ENCODE measurements at regions not wholly inside any gene's neighbourhood (a gene's known extent, or its start where the extent isn't known, plus 50 kb on each side); places are given as distances from the start of the nearest gene placed in this dataset.

DNA sequence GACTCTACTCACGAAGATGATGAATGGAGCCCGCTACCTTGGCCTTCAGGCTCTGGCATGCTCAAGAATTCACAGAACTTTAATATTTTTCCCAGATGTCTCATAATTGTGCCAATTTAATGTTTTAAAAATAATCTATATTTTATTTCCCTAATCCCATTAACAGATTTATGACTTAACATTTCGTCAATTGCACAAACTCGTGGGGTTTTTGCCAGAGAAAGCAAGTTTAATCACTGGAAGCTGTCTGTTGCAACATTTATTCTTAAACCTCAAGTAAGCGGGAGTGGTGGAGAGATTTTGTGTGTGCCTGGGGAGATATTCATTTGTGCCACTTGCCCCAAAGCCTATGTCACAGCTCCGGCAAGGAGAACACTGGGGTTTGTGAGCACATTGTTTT, 117.9 kb downstream of the TEX36 start:
- CTCF ChIA-PET: no interaction called here

DNA sequence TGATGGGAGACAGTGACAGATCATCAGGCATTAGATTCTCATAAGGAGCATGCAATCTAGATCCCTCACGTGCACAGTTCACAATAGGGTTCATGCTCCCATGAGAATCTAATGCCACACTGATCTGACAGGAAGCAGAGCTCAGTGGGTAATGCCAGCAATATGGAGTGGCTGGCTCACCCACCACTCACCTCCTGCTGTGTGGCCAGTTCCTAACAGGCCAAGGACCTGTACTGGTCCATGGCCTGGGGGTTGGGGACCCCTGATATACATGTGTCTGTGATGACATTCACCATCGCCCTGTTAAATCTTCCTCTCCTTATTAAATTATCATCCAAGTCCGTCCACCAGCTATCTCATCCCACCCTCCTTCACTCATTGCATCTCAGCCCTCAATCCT, 118.4 kb downstream of the TEX36 start:
- Mint-ChIP-seq H3K27me3 (ENCODE audit: low read depth) (peaks cover 2% of the 10 kb centered on the region), H3K4me1 (ENCODE audit: low read depth) (no peaks in the 10 kb centered on the region), H3K9me3 (ENCODE audit: insufficient read depth) (no peaks in the 10 kb centered on the region), H3K4me3 (no peak overlapping the region), H3K27ac (no peak overlapping the region), H3K36me3 (ENCODE audit: low read depth) (no peaks in the 10 kb centered on the region)
- DNase-seq (no peak), ATAC-seq (no peak)
- ChIA-PET CTCF (no interaction called here), POLR2A (no interaction called here)

More for the DNA sequence above, 117.9 kb downstream of the TEX36 start:
- Mint-ChIP-seq H3K27me3 (ENCODE audit: low read depth) (peaks cover 2% of the 10 kb centered on the region), H3K36me3 (ENCODE audit: low read depth) (no peaks in the 10 kb centered on the region), H3K9me3 (ENCODE audit: insufficient read depth) (no peaks in the 10 kb centered on the region), H3K27ac (no peak overlapping the region), H3K4me3 (no peak overlapping the region), H3K4me1 (ENCODE audit: low read depth) (no peaks in the 10 kb centered on the region)
- ATAC-seq (no peak), DNase-seq (no peak)
- POLR2A ChIA-PET: interaction anchor here (0.7 kb wide), 1 partner anchor 42 kb away, joined by 4 read pairs; no protein-coding TSS in a partner anchor

DNA sequence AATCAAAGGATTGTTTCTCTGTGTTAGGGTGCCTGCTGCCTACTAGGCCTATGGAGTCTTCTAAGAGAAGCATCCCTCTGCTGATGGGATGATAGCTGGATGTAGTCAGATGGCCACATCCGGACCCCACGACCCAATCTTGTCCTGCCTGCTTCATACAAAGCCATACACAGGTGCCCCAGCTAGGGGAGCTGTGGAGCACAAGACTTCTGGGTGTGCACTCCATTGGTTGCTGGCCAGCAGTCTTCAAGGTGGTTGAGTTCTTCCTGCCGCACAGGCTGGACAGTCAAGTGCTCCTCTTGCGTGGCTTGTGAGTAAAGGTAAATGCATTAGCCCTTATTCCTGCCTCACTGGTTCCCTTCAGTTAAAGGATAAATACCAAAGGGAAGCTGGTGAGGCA, 120.2 kb downstream of the TEX36 start:
- CTCF ChIA-PET: no interaction called here

DNA sequence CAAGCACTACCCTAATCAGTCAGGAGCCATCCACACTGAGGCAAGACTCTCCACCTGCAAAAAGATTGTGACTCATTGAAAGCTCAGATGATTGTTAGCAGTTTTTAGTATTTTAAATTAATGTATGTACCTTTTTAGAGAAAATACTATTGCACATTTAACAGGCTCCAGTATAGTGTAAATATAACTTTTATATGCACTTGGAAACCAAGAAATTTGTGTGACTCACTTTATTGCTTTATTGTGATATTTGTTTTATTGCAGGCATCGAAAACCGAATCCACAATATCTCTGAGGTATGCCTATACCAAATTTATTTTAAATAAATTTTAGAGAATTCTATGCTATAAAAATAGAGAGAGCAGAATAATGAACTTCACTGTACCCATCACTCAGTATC, 122.0 kb downstream of the TEX36 start:
- ATAC-seq (no peak), DNase-seq (no peak)
- Mint-ChIP-seq H3K27me3 (ENCODE audit: low read depth) (peaks cover 2% of the 10 kb centered on the region), H3K27ac (no peak overlapping the region), H3K4me1 (ENCODE audit: low read depth) (no peaks in the 10 kb centered on the region), H3K4me3 (no peak overlapping the region), H3K36me3 (ENCODE audit: low read depth) (no peaks in the 10 kb centered on the region), H3K9me3 (ENCODE audit: insufficient read depth) (no peaks in the 10 kb centered on the region)
- ChIA-PET CTCF (no interaction called here), POLR2A (no interaction called here)

More for the DNA sequence above, 120.2 kb downstream of the TEX36 start:
- POLR2A ChIA-PET: no interaction called here
- Mint-ChIP-seq H3K27ac (no peak overlapping the region), H3K9me3 (ENCODE audit: insufficient read depth) (no peaks in the 10 kb centered on the region), H3K36me3 (ENCODE audit: low read depth) (no peaks in the 10 kb centered on the region), H3K4me1 (ENCODE audit: low read depth) (no peaks in the 10 kb centered on the region), H3K27me3 (ENCODE audit: low read depth) (peaks cover 2% of the 10 kb centered on the region), H3K4me3 (no peak overlapping the region)
- ATAC-seq: no peak
- no peak for DNase-seq

DNA sequence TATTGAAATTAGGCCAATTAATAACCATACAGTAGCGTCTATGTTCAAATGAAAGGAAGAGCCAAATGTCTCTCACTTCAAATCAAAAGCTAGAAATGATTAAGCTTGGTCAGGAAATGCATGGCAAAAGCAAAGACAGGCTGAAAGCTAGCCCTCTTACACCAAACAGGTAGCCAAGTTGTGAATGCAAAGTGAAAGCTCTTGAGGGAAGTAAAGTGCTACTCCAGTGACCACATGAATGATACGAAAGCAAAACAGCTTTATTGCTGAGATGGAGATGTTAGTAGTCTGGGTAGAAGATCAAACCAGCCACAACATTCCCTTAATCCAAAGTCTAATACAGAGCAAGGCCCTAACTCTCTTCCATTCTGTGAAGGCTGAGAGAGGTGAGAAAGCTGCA, 123.8 kb downstream of the TEX36 start:
- POLR2A ChIA-PET: no interaction called here
- ATAC-seq (no peak), DNase-seq (no peak)
- H3K36me3 Mint-ChIP-seq (ENCODE audit: low read depth): no peaks in the 10 kb centered on the region
- H3K4me3 Mint-ChIP-seq: no peak overlapping the region
- no peaks in the 10 kb centered on the region for H3K4me1 Mint-ChIP-seq (ENCODE audit: low read depth)
- CTCF ChIA-PET: no interaction called here
- H3K27ac Mint-ChIP-seq: no peak overlapping the region
- peaks cover 2% of the 10 kb centered on the region for H3K27me3 Mint-ChIP-seq (ENCODE audit: low read depth)
- no peaks in the 10 kb centered on the region for H3K9me3 Mint-ChIP-seq (ENCODE audit: insufficient read depth)

DNA sequence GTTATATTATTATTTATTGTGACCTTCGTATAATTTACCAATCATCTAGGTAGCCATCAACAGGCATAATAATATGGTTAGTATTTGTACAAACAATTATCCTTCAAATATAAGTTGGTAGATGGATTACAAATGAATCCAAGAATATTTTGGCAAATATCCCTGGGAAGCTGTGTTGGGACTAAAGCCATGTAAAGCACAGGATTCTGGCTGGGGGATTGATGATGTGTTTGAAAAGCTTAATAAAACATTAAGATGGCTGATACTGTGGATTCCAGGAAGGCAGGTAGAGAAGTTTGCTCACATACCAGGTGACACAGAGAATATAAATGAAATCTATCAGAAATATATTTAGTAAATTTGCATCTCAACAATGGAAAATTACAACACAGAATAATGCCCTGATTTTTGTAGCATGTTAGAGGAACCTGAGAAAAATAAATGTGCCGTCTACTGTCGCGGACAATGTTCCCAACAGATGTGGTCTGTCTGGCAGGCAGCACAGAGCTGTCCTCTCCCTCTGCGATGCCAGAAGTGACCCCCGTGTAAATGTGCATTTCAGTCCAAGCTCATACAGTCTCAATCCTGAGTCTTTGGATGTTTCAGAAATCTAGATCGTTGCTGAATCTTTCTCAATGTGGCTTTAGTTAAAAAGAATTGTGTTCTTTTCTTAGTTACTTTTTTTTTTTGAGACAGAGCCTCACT, 125.0 kb downstream of the TEX36 start:
- ATAC-seq (no peak), DNase-seq (no peak)
- CTCF ChIA-PET: no interaction called here
- Mint-ChIP-seq H3K36me3 (ENCODE audit: low read depth) (no peaks in the 10 kb centered on the region), H3K27ac (no peak overlapping the region), H3K9me3 (ENCODE audit: insufficient read depth) (no peaks in the 10 kb centered on the region), H3K4me1 (ENCODE audit: low read depth) (no peaks in the 10 kb centered on the region), H3K4me3 (no peak overlapping the region), H3K27me3 (ENCODE audit: low read depth) (peaks cover 2% of the 10 kb centered on the region)
- POLR2A ChIA-PET: no interaction called here

DNA sequence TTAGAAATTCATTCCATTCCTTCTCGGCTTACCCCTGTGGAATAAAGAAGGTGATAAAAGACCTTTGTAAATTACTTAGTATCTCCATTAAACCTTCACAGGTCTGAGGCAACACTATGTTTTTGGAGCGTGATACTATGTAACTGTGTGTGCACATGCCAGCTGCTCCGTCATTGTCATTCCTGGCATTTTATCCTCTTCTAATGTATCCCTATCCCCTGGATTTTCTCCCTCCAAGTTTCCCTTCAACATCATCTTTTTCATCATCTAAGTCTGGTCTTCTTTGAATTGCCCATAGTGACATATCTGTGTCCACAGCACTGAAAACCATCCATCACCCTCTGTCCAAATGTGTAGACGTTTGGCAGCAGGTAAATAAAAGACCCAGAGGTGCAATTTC, 125.7 kb downstream of the TEX36 start:
- ChIA-PET POLR2A (no interaction called here), CTCF (no interaction called here)
- no peak for ATAC-seq
- no peak for DNase-seq
- Mint-ChIP-seq H3K27ac (no peak overlapping the region), H3K4me3 (no peak overlapping the region), H3K9me3 (ENCODE audit: insufficient read depth) (no peaks in the 10 kb centered on the region), H3K4me1 (ENCODE audit: low read depth) (no peaks in the 10 kb centered on the region), H3K27me3 (ENCODE audit: low read depth) (peaks cover 2% of the 10 kb centered on the region), H3K36me3 (ENCODE audit: low read depth) (no peaks in the 10 kb centered on the region)

DNA sequence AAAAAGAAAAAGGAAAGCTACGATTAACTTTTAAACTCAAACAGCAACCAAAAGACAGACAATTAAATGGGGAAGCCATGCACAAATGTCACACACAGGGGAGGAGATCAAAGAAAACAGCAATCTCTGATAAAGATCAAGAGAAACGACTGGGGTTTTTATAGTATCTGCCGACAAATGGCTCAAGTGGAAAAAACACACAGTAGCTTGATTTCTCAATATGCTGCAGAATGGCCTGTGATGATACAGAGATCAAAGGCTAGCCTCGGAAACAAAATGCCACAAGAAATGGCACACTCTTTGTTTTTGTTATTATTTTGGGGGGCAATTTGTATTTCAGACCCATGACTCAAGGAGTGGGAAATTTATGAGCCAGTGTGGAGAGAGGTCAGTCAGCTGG, 126.1 kb downstream of the TEX36 start:
- Mint-ChIP-seq H3K36me3 (ENCODE audit: low read depth) (no peaks in the 10 kb centered on the region), H3K4me1 (ENCODE audit: low read depth) (no peaks in the 10 kb centered on the region), H3K9me3 (ENCODE audit: insufficient read depth) (no peaks in the 10 kb centered on the region), H3K4me3 (no peak overlapping the region), H3K27ac (no peak overlapping the region), H3K27me3 (ENCODE audit: low read depth) (peaks cover 2% of the 10 kb centered on the region)
- DNase-seq (no peak), ATAC-seq (no peak)
- CTCF ChIA-PET: no interaction called here
- POLR2A ChIA-PET: no interaction called here

DNA sequence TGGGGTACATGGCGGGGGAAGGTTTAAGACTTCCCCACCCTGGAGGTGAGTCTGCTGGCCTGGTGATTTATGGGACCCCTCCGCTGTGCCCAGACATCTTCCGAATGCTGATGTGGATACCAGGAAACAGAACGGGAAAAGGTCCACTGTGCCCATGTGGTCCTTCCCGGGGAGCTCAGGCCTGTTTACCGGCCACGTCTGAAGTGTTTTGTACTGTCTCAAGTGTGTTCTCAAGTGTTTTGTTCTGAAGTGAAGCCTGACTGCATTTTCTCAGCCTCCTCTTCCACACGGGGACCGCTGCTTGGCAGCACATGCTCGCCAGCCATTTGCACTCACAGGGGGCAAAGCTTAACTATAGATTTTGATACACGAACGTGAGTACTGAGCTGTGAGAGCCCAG, 127.2 kb downstream of the TEX36 start:
- DNase-seq: no peak
- H3K36me3 Mint-ChIP-seq (ENCODE audit: low read depth): no peaks in the 10 kb centered on the region
- H3K4me3 Mint-ChIP-seq: no peak overlapping the region
- POLR2A ChIA-PET: no interaction called here
- CTCF ChIA-PET: no interaction called here
- peaks cover 2% of the 10 kb centered on the region for H3K27me3 Mint-ChIP-seq (ENCODE audit: low read depth)
- no peaks in the 10 kb centered on the region for H3K4me1 Mint-ChIP-seq (ENCODE audit: low read depth)
- H3K9me3 Mint-ChIP-seq (ENCODE audit: insufficient read depth): no peaks in the 10 kb centered on the region
- ATAC-seq: no peak
- no peak overlapping the region for H3K27ac Mint-ChIP-seq

DNA sequence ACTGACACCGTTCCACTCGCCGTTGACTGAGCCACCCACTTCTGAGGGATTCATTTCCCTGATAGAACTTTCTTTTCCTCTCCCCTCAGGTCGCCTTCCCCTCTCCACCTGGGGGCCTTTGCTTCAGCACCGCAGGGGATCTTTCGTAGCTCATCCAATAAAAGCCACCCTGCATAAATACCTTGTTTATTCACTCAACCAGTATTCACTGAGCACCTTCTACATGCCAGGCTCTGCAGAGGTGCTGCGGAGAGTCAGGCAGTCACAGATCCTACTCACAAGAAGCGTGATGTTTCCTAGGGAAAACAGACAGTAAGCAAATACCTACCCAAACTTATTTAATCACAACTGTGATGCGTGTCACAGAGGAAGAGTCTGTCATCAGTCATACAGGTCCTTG, 127.7 kb downstream of the TEX36 start:
- H3K4me1 Mint-ChIP-seq (ENCODE audit: low read depth): no peaks in the 10 kb centered on the region
- H3K4me3 Mint-ChIP-seq: no peak overlapping the region
- ATAC-seq (no peak), DNase-seq (no peak)
- H3K27ac Mint-ChIP-seq: no peak overlapping the region
- H3K27me3 Mint-ChIP-seq (ENCODE audit: low read depth): no peaks in the 10 kb centered on the region
- H3K36me3 Mint-ChIP-seq (ENCODE audit: low read depth): no peaks in the 10 kb centered on the region
- ChIA-PET CTCF (no interaction called here), POLR2A (no interaction called here)
- H3K9me3 Mint-ChIP-seq (ENCODE audit: insufficient read depth): no peaks in the 10 kb centered on the region

DNA sequence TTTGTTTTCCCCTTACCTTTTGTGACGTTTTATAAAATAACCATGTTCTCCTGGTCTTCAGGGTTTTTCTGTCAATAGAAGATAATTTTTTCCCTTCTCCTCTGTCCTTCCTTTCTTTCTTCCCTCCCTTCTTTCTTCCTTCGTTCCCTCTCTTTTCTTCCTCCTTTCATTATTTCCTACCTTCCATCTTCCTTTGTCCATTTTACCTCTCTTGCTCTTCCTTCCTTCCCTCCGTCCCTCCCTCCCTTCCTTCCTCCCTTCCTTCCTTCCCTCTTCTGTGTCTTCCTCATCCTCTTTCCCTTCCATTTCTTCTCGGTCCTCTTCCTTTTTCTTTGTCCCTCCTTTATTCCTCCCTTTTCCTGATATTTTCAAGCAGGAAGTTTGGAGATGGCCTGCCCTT, 128.2 kb downstream of the TEX36 start:
- ChIA-PET POLR2A (no interaction called here), CTCF (no interaction called here)
- Mint-ChIP-seq H3K9me3 (ENCODE audit: insufficient read depth) (no peaks in the 10 kb centered on the region), H3K4me1 (ENCODE audit: low read depth) (no peaks in the 10 kb centered on the region), H3K27me3 (ENCODE audit: low read depth) (no peaks in the 10 kb centered on the region), H3K36me3 (ENCODE audit: low read depth) (no peaks in the 10 kb centered on the region), H3K4me3 (no peak overlapping the region), H3K27ac (no peak overlapping the region)
- no peak for DNase-seq
- no peak for ATAC-seq

DNA sequence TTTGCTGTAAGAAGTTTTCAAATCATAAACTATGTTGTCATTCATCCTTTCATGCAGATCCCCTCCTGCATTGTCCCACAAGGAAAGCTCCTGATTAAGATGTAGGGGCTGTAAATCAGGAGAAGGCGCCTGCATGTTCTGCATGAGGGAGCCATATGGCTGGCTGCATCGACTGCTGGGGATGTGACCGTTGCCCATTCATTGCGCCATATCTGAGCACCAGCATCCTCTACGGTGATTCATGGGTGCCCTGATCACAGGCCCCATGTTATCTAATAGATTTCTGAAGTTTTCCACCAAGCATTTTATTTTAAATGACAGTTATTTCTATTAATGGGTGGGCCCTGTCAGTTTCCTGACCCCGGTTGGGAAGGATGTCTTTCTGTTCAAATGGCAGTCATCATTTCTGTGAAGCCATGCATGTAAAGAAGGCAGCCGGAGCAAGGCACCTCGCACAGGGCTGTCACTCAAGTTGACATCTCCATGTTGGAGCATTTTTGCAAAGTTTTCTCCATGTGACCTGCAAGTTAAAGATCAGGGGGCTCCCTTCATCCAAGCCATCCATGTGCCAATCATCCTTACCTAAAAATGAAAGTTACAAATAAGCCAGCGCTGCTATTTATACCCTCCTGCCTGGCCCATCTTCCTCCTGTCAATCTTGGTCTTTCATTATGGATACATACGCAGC, 128.8 kb downstream of the TEX36 start:
- Mint-ChIP-seq H3K36me3 (ENCODE audit: low read depth) (no peaks in the 10 kb centered on the region), H3K4me3 (no peak overlapping the region)
- CTCF ChIA-PET: no interaction called here

DNA sequence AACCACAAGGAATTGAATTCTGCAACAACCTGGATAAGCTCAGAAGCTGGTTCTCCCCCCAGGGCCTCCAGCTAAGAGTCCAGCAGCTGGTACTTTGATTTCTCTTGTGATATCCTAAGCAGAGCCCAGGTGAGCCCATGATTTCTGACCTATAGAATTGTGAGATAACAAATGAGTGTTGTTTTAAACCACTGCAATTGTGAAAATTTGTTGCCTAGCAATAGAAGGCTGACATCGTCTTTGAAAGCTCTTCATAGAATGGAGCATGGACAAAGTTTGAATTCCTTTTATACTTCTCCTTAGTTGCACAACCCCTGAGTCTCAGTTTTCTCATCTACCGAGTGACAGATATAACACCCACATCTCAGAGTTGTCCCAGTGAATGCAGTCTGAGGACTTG, 129.9 kb downstream of the TEX36 start:
- H3K27ac Mint-ChIP-seq: no peak overlapping the region
- CTCF ChIA-PET: no interaction called here
- ATAC-seq (no peak), DNase-seq (no peak)
- no peak overlapping the region for H3K4me3 Mint-ChIP-seq
- no peaks in the 10 kb centered on the region for H3K9me3 Mint-ChIP-seq (ENCODE audit: insufficient read depth)
- no peaks in the 10 kb centered on the region for H3K4me1 Mint-ChIP-seq (ENCODE audit: low read depth)
- H3K36me3 Mint-ChIP-seq (ENCODE audit: low read depth): no peaks in the 10 kb centered on the region
- H3K27me3 Mint-ChIP-seq (ENCODE audit: low read depth): no peaks in the 10 kb centered on the region
- POLR2A ChIA-PET: no interaction called here

More for the DNA sequence above, 128.8 kb downstream of the TEX36 start:
- H3K27me3 Mint-ChIP-seq (ENCODE audit: low read depth): no peaks in the 10 kb centered on the region
- no peaks in the 10 kb centered on the region for H3K4me1 Mint-ChIP-seq (ENCODE audit: low read depth)
- POLR2A ChIA-PET: no interaction called here
- H3K9me3 Mint-ChIP-seq (ENCODE audit: insufficient read depth): no peaks in the 10 kb centered on the region
- no peak for ATAC-seq
- no peak overlapping the region for H3K27ac Mint-ChIP-seq
- no peak for DNase-seq
